GM18519 (cell line): ENCODE measurements at regions not wholly inside any gene's neighbourhood (a gene's known extent, or its start where the extent isn't known, plus 50 kb on each side); places are given as distances from the start of the nearest gene placed in this dataset.

ENCODE experiments used
- ATAC-seq: cut with Tn5 transposase; IDR thresholded peaks from one replicate; pipeline ENCODE4 v1.9.1; 2021; ENCODE audit warnings: mild to moderate bottlenecking, moderate library complexity; ENCODE audit not compliant: unreplicated experiment, low FRiP score

GRCh38 chr1:218804014-218804785 is 369.5 kb upstream of the LYPLAL1 start:
- ATAC-seq = no peak

- ATAC-seq = no peak
Measured at GRCh38 chr1:218809061-218809460, 364.6 kb upstream of the LYPLAL1 start.

GRCh38 chr1:218809625-218810024 is 364.1 kb upstream of the LYPLAL1 start:
- no peak for ATAC-seq

- no peak for ATAC-seq
Measured at GRCh38 chr1:218810306-218810705, 363.4 kb upstream of the LYPLAL1 start.

GRCh38 chr1:218811497-218811896 is 362.2 kb upstream of the LYPLAL1 start:
- ATAC-seq = no peak

- ATAC-seq = no peak
Measured at GRCh38 chr1:218812360-218812759, 361.3 kb upstream of the LYPLAL1 start.

- no peak for ATAC-seq
Measured at GRCh38 chr1:218813237-218813636, 360.4 kb upstream of the LYPLAL1 start.

- ATAC-seq = no peak
Measured at GRCh38 chr1:218815076-218815475, 358.6 kb upstream of the LYPLAL1 start.

- no peak for ATAC-seq
Measured at GRCh38 chr1:218817071-218817470, 356.6 kb upstream of the LYPLAL1 start.

GRCh38 chr1:218817691-218818465 is 355.8 kb upstream of the LYPLAL1 start:
- no peak for ATAC-seq

GRCh38 chr1:218823291-218823900 is 350.3 kb upstream of the LYPLAL1 start:
- no peak for ATAC-seq

- no peak for ATAC-seq
Measured at GRCh38 chr1:218827486-218827885, 346.2 kb upstream of the LYPLAL1 start.

GRCh38 chr1:218828125-218828650 is 345.5 kb upstream of the LYPLAL1 start:
- no peak for ATAC-seq

- ATAC-seq = no peak
Measured at GRCh38 chr1:218829097-218829496, 344.6 kb upstream of the LYPLAL1 start.

- no peak for ATAC-seq
Measured at GRCh38 chr1:218835609-218836008, 338.1 kb upstream of the LYPLAL1 start.

GRCh38 chr1:218836264-218836663 is 337.4 kb upstream of the LYPLAL1 start:
- no peak for ATAC-seq

GRCh38 chr1:218837051-218837450 is 336.6 kb upstream of the LYPLAL1 start:
- ATAC-seq = no peak

GRCh38 chr1:218845589-218845988 is 328.1 kb upstream of the LYPLAL1 start:
- ATAC-seq = no peak

- no peak for ATAC-seq
Measured at GRCh38 chr1:218846181-218846580, 327.5 kb upstream of the LYPLAL1 start.

- ATAC-seq = no peak
Measured at GRCh38 chr1:218847089-218847768, 326.4 kb upstream of the LYPLAL1 start.

GRCh38 chr1:218848009-218848408 is 325.7 kb upstream of the LYPLAL1 start:
- ATAC-seq = no peak
